CD4-positive, alpha-beta T cell treated with Interleukin-12 subunit alpha and Interleukin-12 subunit beta, for 1 hour (primary cell): ENCODE measurements at regions not wholly inside any gene's neighbourhood (a gene's known extent, or its start where the extent isn't known, plus 50 kb on each side); places are given as distances from the start of the nearest gene placed in this dataset.
A peak's percentile ranks its signal among the peaks of the same experiment; 100 is the strongest.

Experiments
- DNase-seq: peaks from one replicate; pipeline ENCODE4 v3.0.0-alpha.2; 2020

DNA sequence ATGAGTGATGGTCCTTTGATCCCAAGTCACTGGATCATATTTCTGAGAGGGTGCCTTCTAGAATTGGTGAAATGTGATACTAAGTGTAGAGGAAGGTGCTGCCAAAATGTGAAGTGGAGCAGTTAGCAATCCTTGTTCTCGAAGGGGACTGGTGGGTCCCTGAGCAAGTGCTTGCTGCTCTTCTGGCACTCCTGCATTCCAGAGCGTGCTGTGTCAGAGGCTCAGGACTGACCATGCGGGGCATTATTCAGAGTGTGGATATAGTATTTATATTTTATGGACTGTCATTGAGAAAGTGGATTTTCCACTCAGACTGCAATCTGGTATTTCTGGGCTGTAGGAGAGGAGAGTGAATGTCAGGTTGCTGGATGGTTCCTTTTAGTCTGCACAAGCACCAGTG lies 152.6 kb upstream of the KL start:
- no peak for DNase-seq

DNA sequence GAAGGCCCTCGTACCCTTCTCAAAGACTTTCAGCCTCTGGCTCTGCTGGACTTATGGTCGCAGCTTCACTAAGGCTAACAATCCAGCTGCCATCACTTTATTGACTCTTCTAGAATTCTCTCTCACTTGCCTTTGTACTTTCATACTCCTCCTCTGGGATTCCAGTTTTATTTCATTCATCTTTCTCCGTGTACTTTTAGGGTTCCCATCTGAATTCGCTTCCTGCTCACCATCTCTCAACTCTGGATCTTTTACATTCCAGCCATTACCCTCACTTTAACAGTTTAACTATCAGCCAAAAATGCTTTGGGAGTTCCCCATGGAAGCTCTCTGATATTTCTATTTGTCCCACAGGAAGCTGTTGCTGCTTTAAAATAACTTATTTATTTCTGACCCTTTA lies 149.3 kb upstream of the KL start:
- DNase-seq, result no peak

DNA sequence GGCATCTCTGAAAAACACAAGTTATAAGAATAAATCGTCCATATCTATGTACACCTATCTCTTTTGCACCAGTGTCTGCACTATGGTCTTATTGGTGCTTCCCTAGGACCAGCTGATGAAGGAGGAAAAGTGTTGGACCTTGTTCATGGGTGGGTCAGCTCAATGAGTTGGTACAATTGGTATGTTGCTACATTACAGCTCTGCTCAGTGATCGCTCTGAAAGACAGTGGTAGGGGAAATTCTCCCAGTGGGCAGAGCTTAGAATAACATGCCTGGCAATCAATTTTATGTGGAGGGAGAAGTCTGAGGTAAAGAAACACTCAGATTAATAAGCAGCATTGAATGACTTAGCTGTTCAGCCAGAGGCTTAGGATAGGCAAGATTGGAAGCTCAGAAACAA lies 138.7 kb upstream of the KL start:
- DNase-seq, result no peak

DNA sequence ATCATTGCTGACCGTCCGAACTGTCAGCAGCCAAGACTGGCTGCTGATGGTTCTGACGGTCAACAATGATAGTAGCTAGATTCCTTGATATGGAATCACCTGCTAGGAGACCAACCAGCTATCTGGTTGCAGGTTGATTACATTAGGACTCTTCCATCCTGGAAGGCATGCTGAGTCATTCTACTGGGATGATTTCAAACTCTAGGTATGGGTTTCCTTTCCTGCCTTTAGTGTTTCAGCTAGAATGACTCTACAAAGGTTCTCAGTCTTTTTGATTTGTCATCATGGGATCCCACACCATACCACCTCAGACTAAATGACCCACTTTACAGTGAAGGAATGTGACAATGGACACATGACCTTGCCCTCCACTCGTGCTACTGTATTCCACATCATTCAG lies 138.1 kb upstream of the KL start:
- DNase-seq, result no peak

DNA sequence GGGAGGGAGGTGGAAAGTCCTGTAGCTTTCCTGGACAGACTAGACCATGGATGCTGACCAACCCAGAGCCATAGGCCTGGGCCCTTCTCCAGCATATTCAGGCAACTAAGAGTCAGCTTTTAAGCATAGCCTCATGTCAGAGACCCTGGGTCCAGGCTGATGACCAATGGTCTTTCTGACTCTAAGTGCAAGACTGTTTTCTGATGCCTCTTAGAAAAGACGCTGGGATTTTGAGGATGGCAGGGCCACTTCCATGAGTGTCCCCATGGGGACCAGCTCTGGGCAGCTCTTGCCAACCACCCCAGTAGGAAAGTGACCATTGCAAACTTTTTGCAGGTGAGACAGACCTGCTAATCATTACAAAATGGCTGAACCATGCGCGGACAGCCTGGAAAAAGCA lies 135.6 kb upstream of the KL start:
- DNase-seq, result no peak

DNA sequence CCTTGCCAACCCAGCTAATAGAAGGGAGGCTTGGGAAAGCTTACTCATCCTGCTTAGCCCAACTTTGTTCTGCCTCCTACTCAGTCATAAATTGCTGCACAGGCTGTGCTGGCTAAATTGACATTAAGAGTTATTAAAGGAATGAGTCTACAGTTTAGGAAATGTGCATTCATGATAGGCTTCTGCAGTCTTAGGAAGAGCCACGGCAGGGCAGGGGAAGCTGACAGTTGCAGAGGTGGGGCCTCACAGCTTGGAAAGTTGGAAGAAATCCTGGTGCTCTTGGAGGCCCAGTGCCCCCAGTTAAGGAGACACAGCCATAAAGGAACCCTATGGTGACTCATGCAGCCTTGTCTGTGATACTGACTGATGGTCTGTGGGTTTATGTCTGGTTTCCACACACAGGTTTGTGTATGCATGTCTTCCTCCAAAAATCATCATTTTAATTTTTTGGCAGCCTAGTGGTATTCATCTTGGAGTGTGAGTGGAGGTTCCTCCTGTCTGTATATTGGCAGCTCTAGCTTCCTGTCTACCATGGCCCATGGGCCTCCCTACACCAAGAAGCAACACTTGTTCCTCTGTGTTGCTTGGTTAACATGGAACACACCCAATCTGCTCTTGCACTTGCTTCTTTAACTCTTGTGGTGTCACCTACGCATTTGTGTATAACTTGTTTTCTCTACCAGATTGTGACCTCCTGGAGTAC lies 135.0 kb upstream of the KL start:
- no peak for DNase-seq

DNA sequence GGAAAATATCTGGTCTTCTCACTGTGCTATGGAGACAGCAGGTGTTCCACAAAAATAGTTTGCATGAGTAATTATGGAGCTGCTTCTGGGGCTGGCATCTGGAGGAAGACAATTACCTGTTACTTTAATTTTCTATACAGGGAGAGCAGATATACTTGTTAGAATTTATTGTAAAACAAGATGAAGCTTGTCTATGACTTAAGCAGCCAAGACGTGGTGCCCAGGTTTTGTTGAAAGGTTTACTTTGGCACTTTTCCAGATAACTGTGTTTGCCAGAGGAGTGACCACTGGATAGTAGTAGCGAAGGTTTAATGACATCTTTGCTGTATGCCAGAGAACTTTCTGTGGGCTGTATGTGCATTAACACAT lies 134.5 kb upstream of the KL start:
- no peak for DNase-seq

DNA sequence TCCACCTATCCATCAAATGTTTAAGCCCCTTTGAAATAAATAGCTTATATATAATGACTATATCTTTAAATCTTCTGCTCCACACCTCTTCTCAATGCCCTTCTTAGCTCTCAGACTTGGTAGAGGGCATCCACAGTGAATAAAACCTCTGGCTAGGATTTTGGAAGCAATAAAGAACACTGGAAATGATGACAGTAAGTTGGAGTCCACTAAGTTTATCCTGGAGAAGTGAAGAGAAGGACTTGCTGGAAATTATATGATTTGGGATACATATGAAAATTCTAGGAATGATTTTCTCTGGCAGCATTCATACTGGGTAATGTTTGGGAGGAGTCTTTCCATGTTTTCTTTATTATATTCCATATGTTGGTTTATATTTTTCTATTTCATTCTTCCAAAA lies 133.5 kb upstream of the KL start:
- no peak for DNase-seq

DNA sequence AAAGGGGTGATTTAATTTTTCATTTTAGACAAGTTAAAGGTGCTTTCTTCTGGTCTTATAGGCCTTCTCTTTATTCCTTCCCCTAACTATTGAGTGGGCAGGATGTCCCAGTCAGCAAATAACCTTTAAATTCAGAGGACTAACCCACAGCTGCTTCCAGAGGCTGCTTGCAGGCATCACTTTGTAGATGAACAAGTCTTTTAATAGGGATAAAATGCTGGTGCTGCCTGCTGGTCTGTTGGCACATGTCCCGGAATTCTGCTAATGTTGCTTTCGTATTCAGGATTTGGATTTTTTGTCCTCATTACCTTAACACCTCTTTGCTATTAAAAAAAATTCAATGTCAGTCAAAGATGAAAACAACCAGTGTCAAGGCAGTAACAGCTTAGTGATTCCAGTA lies 132.7 kb upstream of the KL start:
- DNase-seq, result no peak

DNA sequence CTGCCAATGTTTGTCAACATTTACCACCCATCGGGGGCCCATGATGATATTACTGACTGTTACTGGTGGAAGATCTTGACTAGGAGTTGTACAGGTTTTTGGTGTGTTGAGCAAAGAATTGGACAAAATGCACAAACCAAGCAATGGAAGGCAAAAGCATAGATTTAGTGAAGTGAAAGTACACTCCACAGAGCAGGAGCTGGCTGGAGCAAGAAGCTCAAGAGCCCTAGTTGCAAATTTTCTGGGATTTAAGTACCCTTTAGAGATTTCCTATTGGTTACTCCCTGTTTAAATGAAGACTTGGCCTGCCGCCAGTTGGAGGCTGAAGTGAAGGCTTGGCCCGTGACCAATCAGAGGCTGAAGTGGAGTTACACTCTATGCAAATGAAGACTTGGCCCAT lies 128.6 kb upstream of the KL start:
- no peak for DNase-seq

DNA sequence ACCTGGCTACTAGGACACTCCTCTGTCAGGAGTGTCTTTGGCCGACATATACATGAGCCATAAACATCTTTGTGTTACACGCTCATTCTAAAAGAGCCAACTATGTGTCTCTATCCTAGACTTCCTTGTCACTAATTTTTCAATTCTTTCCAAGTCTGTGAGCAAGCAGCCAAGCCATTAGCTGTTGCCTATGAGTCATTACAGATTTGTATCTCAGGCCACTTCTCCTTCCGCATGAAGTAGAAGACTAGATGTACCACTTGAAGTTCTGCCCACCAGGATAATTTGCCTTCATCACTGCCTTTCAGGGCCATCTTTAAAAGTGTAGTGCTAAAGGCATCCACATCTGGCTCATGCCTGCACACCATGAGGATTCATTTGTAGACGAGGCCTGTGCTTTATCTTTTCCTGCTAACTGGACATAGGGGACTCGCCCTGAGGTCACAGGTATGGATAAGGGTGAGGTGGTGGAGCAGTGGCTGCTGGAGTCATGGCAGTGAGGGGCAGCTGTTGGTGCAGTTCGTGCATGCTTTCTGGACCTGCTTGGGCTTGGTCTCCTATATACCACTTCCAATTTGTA lies 126.1 kb upstream of the KL start:
- no peak for DNase-seq

DNA sequence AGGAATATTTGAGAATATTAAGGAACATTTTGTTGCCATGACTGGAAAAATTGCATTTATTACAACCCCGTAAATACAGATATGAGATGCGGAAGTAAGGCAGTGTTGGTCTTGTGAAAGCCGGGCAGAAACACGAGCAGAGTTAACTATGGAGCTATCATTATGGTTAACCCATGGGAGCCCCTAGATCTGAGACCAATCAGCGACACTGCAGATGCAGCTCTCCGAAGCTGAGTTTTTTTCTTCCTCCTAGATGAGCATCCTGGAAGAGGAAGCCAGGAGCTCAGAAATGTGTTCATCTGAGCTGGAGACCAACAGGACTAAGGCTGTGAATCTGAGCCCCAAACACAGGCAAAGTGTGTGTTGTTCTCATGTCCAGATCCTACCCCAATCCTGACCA lies 123.0 kb upstream of the KL start:
- DNase-seq, result no peak

DNA sequence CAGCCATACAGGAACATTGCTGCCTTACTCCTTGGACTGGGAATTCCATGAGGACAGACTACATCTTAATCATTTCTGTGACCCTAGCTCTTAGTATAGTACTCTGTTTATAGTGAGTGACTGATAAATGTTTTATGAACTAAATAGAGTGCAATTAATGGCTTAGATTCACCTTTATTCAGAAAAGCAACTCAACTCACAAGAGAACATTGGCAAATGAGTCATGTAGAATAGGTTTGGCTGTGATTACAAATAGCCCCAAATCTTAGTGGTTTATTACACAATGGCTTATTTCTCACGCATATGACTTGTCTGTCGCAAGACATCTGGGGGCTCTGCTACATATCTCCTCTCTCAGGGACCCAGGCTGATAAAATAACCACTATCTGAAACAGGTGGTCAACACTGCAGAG lies 121.6 kb upstream of the KL start:
- no peak for DNase-seq

DNA sequence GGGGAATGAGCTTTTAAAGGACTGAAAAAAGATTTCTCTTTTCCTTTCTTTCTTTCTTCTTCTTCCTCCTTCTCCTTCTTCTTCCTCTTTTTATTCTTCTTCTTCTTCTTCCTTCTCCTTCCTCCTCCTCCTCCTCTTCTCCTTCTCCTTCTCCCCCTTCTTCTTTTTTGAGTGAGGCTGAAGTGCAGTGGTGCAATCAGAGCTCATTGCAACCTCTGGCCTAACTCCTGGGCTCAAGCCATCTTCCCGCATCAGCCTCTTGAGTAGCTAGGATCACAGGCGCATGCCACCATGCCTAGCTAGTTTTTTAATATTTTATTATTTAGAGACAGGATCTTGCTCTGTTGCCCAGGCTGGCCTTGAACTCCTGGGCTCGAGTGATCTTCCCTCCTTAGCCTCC lies 120.9 kb upstream of the KL start:
- no peak for DNase-seq

DNA sequence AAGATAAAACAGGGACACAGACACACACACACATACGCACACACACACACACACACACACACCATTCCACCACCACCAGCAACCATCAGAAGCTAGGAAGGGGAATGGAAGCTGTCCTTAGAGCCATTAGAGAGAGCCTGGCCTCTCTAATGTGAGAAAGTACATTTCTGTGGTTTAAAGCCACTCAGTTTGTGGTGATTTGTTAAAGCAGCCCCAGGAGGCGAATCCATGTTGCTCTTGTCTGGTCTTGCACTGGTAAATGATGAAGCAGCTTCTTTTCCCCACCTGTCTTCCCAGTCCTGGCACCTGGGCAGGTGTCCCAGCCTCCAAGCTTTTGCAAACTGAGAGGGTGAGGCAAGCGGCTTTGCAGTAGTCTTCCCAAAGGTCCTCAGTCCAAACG lies 118.9 kb upstream of the KL start:
- no peak for DNase-seq

DNA sequence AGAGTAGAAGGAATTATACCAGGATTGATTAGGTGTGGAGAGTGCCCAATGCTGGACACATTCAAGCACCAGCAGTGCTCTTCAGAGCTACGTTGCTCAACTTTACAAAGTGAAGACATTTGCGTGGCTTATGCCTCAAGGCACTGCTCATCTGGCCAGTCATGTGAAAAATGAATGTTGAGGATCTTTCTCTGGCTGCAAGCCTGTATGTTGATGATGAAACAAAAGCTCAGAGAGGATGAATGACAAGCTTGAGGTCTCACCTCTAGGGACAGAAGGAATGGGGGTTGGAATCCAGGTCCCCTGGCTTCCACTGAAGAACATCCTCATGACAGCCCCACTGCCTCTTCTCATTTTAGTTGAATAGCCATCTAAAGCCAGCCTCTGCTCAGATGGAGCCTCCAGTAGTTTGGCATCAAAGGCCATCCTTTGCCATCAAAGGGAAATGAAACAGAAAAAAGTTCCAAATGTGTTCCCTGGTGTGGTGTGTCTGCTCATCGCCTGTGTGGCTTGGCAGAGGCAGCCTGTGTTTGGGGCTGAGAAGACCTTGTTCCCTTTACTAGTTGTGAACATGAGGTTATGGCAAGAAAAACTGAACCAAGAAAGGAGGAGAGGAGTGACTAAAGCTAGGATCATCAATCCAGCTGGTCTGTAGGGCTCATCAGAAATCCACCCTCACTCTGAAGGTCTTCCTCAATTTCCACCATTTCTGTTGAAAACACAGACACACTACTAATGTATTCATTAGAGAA lies 114.0 kb upstream of the KL start:
- DNase-seq, result no peak

DNA sequence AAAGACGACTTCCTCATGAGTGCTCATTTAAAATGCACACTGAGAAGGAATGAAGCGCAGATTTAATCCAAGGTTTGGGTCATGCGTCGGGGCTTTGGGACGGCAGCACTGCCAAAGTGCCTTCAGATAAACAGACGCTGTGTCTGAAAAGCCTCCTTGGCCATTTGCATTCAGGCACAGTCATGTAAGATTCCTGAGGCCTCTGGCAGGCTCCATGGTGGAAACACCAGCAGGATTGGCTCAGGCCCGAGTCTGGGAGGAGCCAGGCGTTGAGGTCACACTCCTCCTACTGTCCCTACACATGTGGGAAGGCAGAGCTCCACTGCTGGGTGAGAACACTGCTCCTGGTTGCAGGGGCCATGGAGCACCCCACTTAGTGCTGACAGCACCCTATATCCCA lies 113.3 kb upstream of the KL start:
- DNase-seq, result no peak

DNA sequence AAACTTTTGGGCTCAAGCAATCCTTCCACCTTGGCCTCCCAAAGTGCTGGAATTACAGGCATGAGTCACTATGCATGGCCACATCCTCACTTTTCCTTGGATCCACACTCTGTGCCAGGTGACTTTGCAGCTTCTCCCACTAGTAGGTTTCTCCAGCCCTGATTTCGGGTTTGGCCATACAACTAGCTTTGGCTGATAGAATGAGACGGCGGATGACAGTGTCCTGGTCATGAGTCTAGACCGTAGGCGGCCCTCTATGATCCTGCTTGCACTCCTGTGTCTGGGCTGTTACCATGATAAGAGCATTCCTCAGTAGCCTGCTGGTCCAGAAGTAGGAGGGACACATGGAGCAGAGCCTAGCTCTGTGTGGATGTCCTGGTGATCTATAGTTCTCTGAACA lies 112.5 kb upstream of the KL start:
- DNase-seq, result no peak

DNA sequence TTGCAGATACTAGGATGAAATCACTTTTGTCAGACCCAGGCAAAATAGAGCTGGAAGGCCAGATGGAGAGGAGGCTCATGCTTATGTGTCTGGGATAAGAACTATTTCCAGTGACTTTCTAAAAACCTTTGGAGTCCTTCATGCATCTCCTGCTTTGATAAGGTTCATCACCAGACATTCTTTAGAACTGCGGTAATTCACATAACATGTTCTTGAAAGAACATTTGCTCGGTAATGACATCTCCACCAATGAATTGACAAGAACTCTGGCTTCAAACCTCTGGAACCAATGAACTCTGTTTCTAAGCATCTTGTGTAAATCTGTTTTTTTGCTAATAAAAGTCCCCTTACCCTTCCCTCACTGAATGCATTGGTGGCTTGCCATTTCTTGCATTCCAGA lies 112.0 kb upstream of the KL start:
- no peak for DNase-seq

DNA sequence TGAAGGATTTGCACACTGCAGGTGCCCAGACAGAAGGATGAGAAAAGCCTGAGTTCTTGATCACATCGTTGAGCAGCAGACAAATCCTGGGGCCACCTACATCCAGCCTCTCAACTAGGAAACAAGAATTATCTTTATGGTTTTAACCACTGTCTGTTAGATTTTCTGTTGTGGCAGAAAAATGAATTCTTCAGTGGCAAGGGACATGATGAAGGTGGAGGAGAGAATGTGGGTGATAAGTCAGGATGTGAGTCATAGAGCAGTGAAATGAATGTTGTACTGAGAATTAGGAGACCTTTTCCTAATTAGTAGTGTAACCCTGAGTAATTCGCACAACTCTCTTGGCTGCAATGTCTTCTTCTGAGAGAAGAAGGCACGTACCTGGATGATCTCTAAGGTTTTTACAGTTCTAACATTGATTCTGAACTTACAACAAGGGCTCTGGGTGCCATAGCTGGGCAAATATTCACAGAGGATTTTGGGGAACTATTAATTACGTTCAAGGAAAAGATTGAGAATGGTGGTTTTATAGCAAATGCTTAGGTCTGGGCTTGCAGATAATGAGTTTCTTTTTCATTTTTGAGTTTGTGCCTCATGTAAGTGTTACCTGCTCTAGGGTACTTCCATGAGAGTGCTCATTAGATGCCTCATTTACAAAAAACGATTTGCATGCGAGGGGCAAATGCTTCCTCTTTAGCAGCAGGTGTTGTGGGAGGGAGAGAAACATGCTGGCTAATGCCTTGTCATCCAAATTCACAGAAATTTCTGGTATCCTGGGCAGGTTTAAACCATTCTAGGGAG lies 111.0 kb upstream of the KL start:
- DNase-seq, result no peak

DNA sequence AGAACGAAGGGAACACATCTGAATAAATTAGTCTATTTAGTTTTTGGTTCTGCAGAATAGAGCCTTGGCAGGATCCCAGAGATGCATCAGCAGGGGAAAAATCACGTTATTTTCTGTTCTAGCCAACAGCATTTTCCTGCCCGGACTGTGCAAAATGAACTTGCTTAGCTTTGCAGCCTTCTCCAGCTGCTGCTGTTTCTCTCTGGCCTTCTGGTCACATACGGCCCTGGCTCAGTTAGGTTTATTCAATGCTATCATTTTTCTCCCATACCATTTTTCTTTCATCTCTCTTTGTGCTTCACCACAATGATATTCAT lies 110.4 kb upstream of the KL start:
- DNase-seq, result no peak

DNA sequence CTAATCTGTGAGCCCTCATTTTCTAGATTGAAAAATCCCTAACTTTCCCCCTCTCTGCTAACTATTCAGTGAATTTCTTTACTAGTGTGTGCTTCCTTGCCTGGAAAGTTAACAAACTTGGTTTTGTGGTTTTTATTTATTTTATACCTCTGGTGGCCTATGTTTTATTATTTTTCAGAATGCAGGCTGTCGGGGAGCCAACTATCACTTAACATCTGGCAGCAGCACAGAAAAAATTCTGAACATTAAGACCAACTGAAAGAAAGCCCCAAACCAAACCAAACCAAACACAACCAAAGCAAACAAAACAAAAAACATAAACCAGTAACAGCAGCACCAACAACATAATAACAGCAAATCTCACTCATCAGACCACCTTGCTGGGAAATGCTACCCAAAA lies 109.0 kb upstream of the KL start:
- DNase-seq, result no peak

DNA sequence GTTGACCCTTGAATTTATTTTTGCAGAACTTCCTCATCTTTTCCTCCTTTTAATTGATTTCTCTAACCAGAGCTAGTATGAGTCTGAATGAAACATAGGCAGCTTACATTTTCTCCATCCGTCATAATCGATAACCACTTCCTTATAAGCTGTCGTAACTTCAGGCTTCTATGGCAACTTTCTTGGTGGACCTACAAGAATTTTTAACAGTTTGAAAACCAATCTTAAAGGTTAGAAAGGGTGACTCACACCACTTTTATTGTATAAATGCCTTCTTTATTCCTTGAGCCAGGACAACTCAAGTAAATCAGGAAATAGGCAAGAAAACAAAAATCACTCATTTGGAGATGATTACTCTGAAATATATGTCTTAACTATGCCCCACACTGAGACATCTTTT lies 105.7 kb upstream of the KL start:
- no peak for DNase-seq

DNA sequence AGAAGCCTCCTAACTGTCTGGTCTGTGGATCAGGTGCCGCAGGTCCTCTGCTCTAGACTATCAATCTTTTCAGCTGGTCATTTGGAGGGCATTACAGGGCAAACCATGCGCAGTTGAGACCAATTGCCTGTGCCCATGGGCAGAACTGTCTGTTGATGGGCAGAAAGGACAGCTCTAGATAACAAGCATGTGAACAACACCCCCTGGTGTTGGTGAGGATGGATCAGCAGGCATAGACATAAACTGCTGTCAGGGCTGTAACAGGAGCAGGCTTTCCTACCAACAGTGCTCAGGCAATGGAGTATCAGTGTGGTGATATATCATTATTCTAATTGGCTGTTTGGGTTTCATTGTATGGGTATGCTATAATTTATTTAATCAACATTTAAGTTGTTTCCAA lies 104.7 kb upstream of the KL start:
- DNase-seq, result peak; percentile 20
